PFSK-1 (cell line): ENCODE measurements at regions not wholly inside any gene's neighbourhood (a gene's known extent, or its start where the extent isn't known, plus 50 kb on each side); places are given as distances from the start of the nearest gene placed in this dataset.

Experiments used
- POLR2AphosphoS5 ChIP-seq: IDR thresholded peaks from 2 replicates; pipeline ENCODE4 v1.6.1; 2012; ENCODE audit warnings: low read depth, mild to moderate bottlenecking, control low read depth, low read length, moderate library complexity
- TAF1 ChIP-seq: IDR thresholded peaks from 2 replicates; pipeline ENCODE4 v1.6.1; 2012; ENCODE audit warnings: low read length, control low read depth, borderline replicate concordance; ENCODE audit not compliant: insufficient read depth

DNA sequence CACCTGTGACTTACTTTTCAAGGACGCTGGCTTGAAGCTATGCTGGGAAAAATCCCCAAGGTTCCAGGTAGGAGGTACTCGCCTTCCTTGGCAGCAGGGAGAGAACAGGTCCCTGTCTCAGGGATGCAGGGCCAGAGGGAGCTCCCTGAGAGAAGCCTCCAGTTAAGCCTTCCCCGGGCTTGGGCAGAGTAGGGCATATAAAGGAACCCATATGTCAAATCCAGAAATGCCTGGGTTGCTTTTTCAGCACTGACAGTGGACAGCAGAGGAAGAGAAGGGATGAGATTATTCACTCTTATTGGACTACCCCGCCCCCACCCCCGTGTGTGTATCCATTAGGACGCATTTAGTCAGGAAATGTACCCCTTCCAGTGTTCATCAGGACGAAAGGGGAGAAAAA lies 89.3 kb upstream of the TEX51 start:
- TF ChIP-seq POLR2AphosphoS5 (no peak), TAF1 (no peak)
